ENCODE measurements at regions not wholly inside any gene's neighbourhood (a gene's known extent, or its start where the extent isn't known, plus 50 kb on each side); places are given as distances from the start of the nearest gene placed in this dataset.
"Not testable (repeated sequence)": the region's sequence is repeated elsewhere in the genome, so short reads cannot be mapped to it uniquely, and the experiment has no call there.

GRCh38 chr5:96483878-96484277 lies 50.8 kb upstream of the PCSK1 start:
- Histone ChIP-seq H3K9me3 (no peaks in the 10 kb centered on the region), H3K36me3 (no peaks in the 10 kb centered on the region), H3K4me1 (no peaks in the 10 kb centered on the region), H3K27me3 (no peaks in the 10 kb centered on the region), H3K4me3 (no peak overlapping the region), H3K27ac (no peak overlapping the region)
- no peak for DNase-seq
- no peak for TF ChIP-seq POLR2A (IDR thresholded peaks at IDR 0.05)
- no peak for TF ChIP-seq CTCF (IDR thresholded peaks at IDR 0.05)
- intact Hi-C loops (cut with DNase I; ENCODE audit: low total_unique reads): no loop called here

GRCh38 chr5:96487859-96488258 lies 54.8 kb upstream of the PCSK1 start:
- Histone ChIP-seq H3K4me1 (no peaks in the 10 kb centered on the region), H3K4me3 (no peak overlapping the region), H3K36me3 (no peaks in the 10 kb centered on the region), H3K27me3 (no peaks in the 10 kb centered on the region), H3K27ac (no peak overlapping the region), H3K9me3 (no peaks in the 10 kb centered on the region)
- no peak for DNase-seq
- intact Hi-C loops (cut with DNase I; ENCODE audit: low total_unique reads): no loop called here
- TF ChIP-seq POLR2A (IDR thresholded peaks at IDR 0.05): no peak
- no peak for TF ChIP-seq CTCF (IDR thresholded peaks at IDR 0.05)

- Histone ChIP-seq H3K4me1 (no peaks in the 10 kb centered on the region), H3K4me3 (no peak overlapping the region), H3K27me3 (no peaks in the 10 kb centered on the region), H3K27ac (no peak overlapping the region), H3K36me3 (no peaks in the 10 kb centered on the region), H3K9me3 (no peaks in the 10 kb centered on the region)
- intact Hi-C loops (cut with DNase I; ENCODE audit: low total_unique reads): no loop called here
- no peak for TF ChIP-seq CTCF (IDR thresholded peaks at IDR 0.05)
- no peak for TF ChIP-seq POLR2A (IDR thresholded peaks at IDR 0.05)
- no peak for DNase-seq
Measured at GRCh38 chr5:96489532-96489931, 56.5 kb upstream of the PCSK1 start.

GRCh38 chr5:96492459-96493047 lies 59.5 kb upstream of the PCSK1 start:
- Histone ChIP-seq H3K36me3 (no peaks in the 10 kb centered on the region), H3K4me1 (no peaks in the 10 kb centered on the region), H3K9me3 (no peaks in the 10 kb centered on the region), H3K4me3 (no peak overlapping the region), H3K27me3 (no peaks in the 10 kb centered on the region), H3K27ac (no peak overlapping the region)
- intact Hi-C loops (cut with DNase I; ENCODE audit: low total_unique reads): no loop called here
- no peak for DNase-seq
- TF ChIP-seq POLR2A (IDR thresholded peaks at IDR 0.05): no peak

GRCh38 chr5:96493219-96493790 lies 60.3 kb upstream of the PCSK1 start:
- Histone ChIP-seq H3K27ac (no peak overlapping the region), H3K36me3 (no peaks in the 10 kb centered on the region), H3K4me3 (no peak overlapping the region), H3K9me3 (no peaks in the 10 kb centered on the region), H3K4me1 (no peaks in the 10 kb centered on the region), H3K27me3 (no peaks in the 10 kb centered on the region)
- no peak for DNase-seq
- TF ChIP-seq CTCF (IDR thresholded peaks at IDR 0.05): no peak
- TF ChIP-seq POLR2A (IDR thresholded peaks at IDR 0.05): no peak
- intact Hi-C loops (cut with DNase I; ENCODE audit: low total_unique reads): no loop called here

- H3K4me1 ChIP-seq; DNase-seq; intact Hi-C loops (cut with DNase I; ENCODE audit: low total_unique reads); H3K36me3 ChIP-seq; H3K27ac ChIP-seq; H3K9me3 ChIP-seq; H3K27me3 ChIP-seq; H3K4me3 ChIP-seq: not testable (repeated sequence)
Measured at GRCh38 chr5:96495412-96495811, 62.4 kb upstream of the PCSK1 start.

- H3K27me3 ChIP-seq; H3K4me3 ChIP-seq; DNase-seq; H3K36me3 ChIP-seq; intact Hi-C loops (cut with DNase I; ENCODE audit: low total_unique reads); H3K9me3 ChIP-seq; H3K4me1 ChIP-seq; H3K27ac ChIP-seq: not testable (repeated sequence)
Measured at GRCh38 chr5:96497027-96497426, 64.0 kb upstream of the PCSK1 start.

Measured in uterus (tissue), 3 donors.